K562 (cell line): ENCODE measurements at regions not wholly inside any gene's neighbourhood (a gene's known extent, or its start where the extent isn't known, plus 50 kb on each side); places are given as distances from the start of the nearest gene placed in this dataset.

Experiments
- ATAC-seq: fragments of 200-7000 bp; cut with Tn5 transposase; 3 replicates; pipeline ENCODE4 v1.9.1; 2020; ENCODE audit warnings: moderate library complexity
- BruUV-seq: library from RNA; stranded (reverse); fragments of 400-500 nt; replicated peaks from 2 replicates; lab custom pipeline; 2021; lab: Mats Ljungman, UMichigan
- CTCF ChIA-PET: fragments of 300-600 bp; formaldehyde crosslinking; extraction: SDS; loops from one replicate; lab custom pipeline; 2021; ENCODE audit warnings: low intra/inter-chr PET ratio; lab: Yijun Ruan, JAX
- POLR2A ChIA-PET: fragments of 300-600, 350-650 bp; sonication (Branson Sonifier 250); formaldehyde crosslinking; extraction: SDS; loops from one replicate; lab custom pipeline; 2021; ENCODE audit warnings: antibody characterized with exemption, inconsistent platforms; lab: Yijun Ruan, JAX
- DNase-seq, 4 experiments: peaks; one replicate each; pipeline versions ENCODE4 v3.0.0 to v3.0.0-alpha.2; 2011 to 2018; ENCODE audit warnings: low spot score in 3 of 4, mixed read lengths in 3 of 4; ENCODE audit errors: extremely low read depth in 1 of 4
- FAIRE-seq: peaks from 2 replicates; lab custom pipeline; 2011; peaks lifted over from hg19 to GRCh38; lab: Jason Lieb, UNC
- H2AFZ ChIP-seq: 2 replicates; pipeline ENCODE4 v1.6.0; 2011; ENCODE audit warnings: low read depth, low read length, control low read depth, inconsistent platforms
- H3K27ac ChIP-seq: fragments of 200-600 bp; 3 replicates; pipeline ENCODE4 v1.8.0; 2011; ENCODE audit warnings: low read depth, mild to moderate bottlenecking, control low read depth, inconsistent platforms, low read length, moderate library complexity, mixed read lengths; ENCODE audit errors: extremely low read depth
- H3K27me3 ChIP-seq, 2 experiments: fragments of 300-600 bp in 1 of 2; 2 replicates in 1 of 2; 3 replicates in 1 of 2; pipeline versions ENCODE4 v1.6.0 to v1.8.0; 2011; ENCODE audit warnings: inconsistent platforms in 2 of 2, low read length in 2 of 2, mild to moderate bottlenecking in 1 of 2, mixed read lengths in 1 of 2, moderate library complexity in 1 of 2; ENCODE audit not compliant: control insufficient read depth in 2 of 2, insufficient read depth in 2 of 2
- H3K36me3 ChIP-seq: fragments of 300-600 bp; 3 replicates; pipeline ENCODE4 v1.8.0; 2011; ENCODE audit warnings: mild to moderate bottlenecking, low read length, inconsistent platforms; ENCODE audit not compliant: control insufficient read depth, insufficient read depth
- H3K4me1 ChIP-seq, 2 experiments: fragments of 200-600 bp in 1 of 2; replicated peaks in 1 of 2; 2 replicates in 1 of 2; 3 replicates in 1 of 2; pipeline versions ENCODE4 v1.5.1 to v1.8.0; 2011; ENCODE audit warnings: inconsistent platforms in 2 of 2, low read length in 2 of 2, mild to moderate bottlenecking in 1 of 2, mixed read lengths in 1 of 2, moderate library complexity in 1 of 2; ENCODE audit not compliant: control insufficient read depth in 2 of 2, insufficient read depth in 2 of 2
- H3K4me2 ChIP-seq: 2 replicates; pipeline ENCODE4 v1.6.1; 2011; ENCODE audit warnings: low read length, control low read depth, inconsistent platforms, mixed read lengths; ENCODE audit not compliant: insufficient read depth
- H3K4me3 ChIP-seq: fragments of 200-600 bp; sonication (generic), shearing (Covaris generic); 2 replicates; pipeline ENCODE4 v1.5.1; 2016; ENCODE audit warnings: control low read depth, inconsistent platforms
- H3K79me2 ChIP-seq: fragments of 200-600 bp; 3 replicates; pipeline ENCODE4 v1.8.0; 2011; ENCODE audit warnings: low read length, inconsistent platforms; ENCODE audit not compliant: control insufficient read depth, insufficient read depth
- H3K9ac ChIP-seq, 2 experiments: 2 replicates each; pipeline versions ENCODE4 v1.6.0 to v1.6.1; 2011; ENCODE audit warnings: low read depth in 2 of 2, low read length in 2 of 2, control low read depth in 1 of 2, inconsistent platforms in 1 of 2, mild to moderate bottlenecking in 1 of 2, mixed read lengths in 1 of 2; ENCODE audit not compliant: insufficient read depth in 1 of 2
- H3K9me1 ChIP-seq: one replicate; pipeline ENCODE4 v1.6.0; 2011; ENCODE audit warnings: inconsistent platforms, mild to moderate bottlenecking, low read length, moderate library complexity; ENCODE audit not compliant: control insufficient read depth, insufficient read depth
- H3K9me3 ChIP-seq: replicated peaks from 2 replicates; pipeline ENCODE4 v1.5.1; 2011; ENCODE audit warnings: low read depth, low read length, inconsistent platforms; ENCODE audit not compliant: control insufficient read depth, insufficient read depth
- H4K20me1 ChIP-seq: replicated peaks from 2 replicates; pipeline ENCODE4 v1.6.1; 2011; ENCODE audit warnings: low read length, inconsistent platforms, mixed read lengths; ENCODE audit not compliant: control insufficient read depth, insufficient read depth
- FUS ChIP-seq: fragments of 200-400 bp; formaldehyde crosslinking; optimal IDR thresholded peaks from 2 replicates; pipeline ENCODE3; 2017; ENCODE audit warnings: low read depth, low read length
- JUNB ChIP-seq: fragments of 450-650 bp; formaldehyde crosslinking; conservative IDR thresholded peaks from 2 replicates; pipeline ENCODE4 v1.4.0; 2020; ENCODE audit warnings: mild to moderate bottlenecking
- KDM2B ChIP-seq: fragments of 250-450 bp; sonication (Bioruptor Pico); IDR thresholded peaks from 2 replicates; pipeline ENCODE4 v1.8.0; 2021; ENCODE audit warnings: mild to moderate bottlenecking, moderate library complexity
- NR4A1 ChIP-seq, 2 experiments: fragments of 250-450 bp in 1 of 2; fragments of 450-650 bp in 1 of 2; sonication (Bioruptor Pico) in 1 of 2; IDR thresholded peaks; 2 replicates each; pipeline versions ENCODE4 v1.4.0 to v1.6.1; 2016 to 2020; ENCODE audit warnings: mild to moderate bottlenecking in 2 of 2, missing compliant biosample characterization in 1 of 2, missing genetic modification characterization in 1 of 2, moderate library complexity in 1 of 2
- POU5F1 ChIP-seq: fragments of 150-350 bp; IDR thresholded peaks from 2 replicates; pipeline ENCODE4 v1.6.1; 2014; ENCODE audit warnings: borderline replicate concordance, low read length, low read depth, mild to moderate bottlenecking; ENCODE audit not compliant: partially characterized antibody
- PRMT5 ChIP-seq: sonication (generic); formaldehyde crosslinking; IDR thresholded peaks from 2 replicates; pipeline ENCODE4 v1.5.0; 2020; ENCODE audit warnings: missing genetic modification reagents
- TCF7 ChIP-seq: sonication (generic); IDR thresholded peaks from 2 replicates; pipeline ENCODE4 v1.6.1; 2016; ENCODE audit warnings: antibody characterized with exemption, borderline replicate concordance
- YY1 ChIP-seq, 3 experiments: IDR thresholded peaks; 2 replicates each; pipeline ENCODE4 v1.6.1; 2011; ENCODE audit warnings: low read length in 2 of 3, mild to moderate bottlenecking in 2 of 3, moderate library complexity in 2 of 3, borderline replicate concordance in 1 of 3, control low read depth in 1 of 3, low read depth in 1 of 3; ENCODE audit not compliant: insufficient read depth in 3 of 3, insufficient replicate concordance in 2 of 3, control insufficient read depth in 1 of 3, insufficient read length in 1 of 3; ENCODE audit errors: extremely low read depth in 1 of 3
- ZNF57 ChIP-seq: fragments of 450-650 bp; formaldehyde crosslinking; IDR thresholded peaks from 2 replicates; pipeline ENCODE4 v1.4.0; 2020; ENCODE audit warnings: mild to moderate bottlenecking, moderate library complexity
- in situ Hi-C: fragments of 300-500 bp; cut with MboI; formaldehyde crosslinking; loops from 4 replicates; pipeline ENCODE4 v1.15.0; 2018; ENCODE audit warnings: inconsistent platforms, mixed read lengths
- intact Hi-C: fragments of 100-400 bp; cut with micrococcal nuclease; formaldehyde crosslinking; loops from 2 replicates; pipeline ENCODE4 v1.14.2; 2022

DNA sequence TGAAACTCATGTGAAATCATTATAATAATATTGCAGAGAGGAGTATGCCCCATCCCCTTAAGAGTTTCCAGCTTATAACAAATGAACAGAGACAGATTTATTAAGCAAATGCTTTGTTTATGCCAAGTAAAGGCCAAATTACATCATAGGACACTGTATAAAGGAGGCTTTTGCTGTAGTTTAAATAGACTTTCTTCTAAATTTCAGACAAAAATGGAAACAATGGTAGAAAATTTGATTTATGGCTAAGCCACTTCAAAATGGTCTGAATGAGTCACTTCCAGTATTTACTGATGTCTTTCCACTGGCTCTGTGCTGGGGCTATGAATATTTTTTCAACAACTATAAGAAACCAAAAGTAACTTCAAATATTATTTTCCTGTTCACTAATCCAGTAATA, 81.1 kb upstream of the ST6GALNAC5 start:
- Histone ChIP-seq H3K4me3 (no peak overlapping the region), H3K9ac (no peak overlapping the region), H3K9me1 (no peaks in the 10 kb centered on the region), H3K36me3 (no peaks in the 10 kb centered on the region), H3K79me2 (no peaks in the 10 kb centered on the region), H3K9me3 (no peaks in the 10 kb centered on the region; the same call in 1 of the 2 replicates), H4K20me1 (no peaks in the 10 kb centered on the region), H2AFZ (no peak overlapping the region), H3K4me1 (no peaks in the 10 kb centered on the region), H3K27me3 (no peaks in the 10 kb centered on the region), H3K4me2 (no peak overlapping the region), H3K27ac (no peak overlapping the region)
- FAIRE-seq (no peak), ATAC-seq (no peak), DNase-seq (no peak)
- in situ Hi-C loops = no loop called here
- ChIA-PET CTCF (no interaction called here), POLR2A (no interaction called here)
- TF ChIP-seq KDM2B = no peak
- TF ChIP-seq JUNB = no peak
- TF ChIP-seq TCF7 = no peak
- TF ChIP-seq PRMT5 (CRISPR knock-in tag) = no peak
- no peak for TF ChIP-seq YY1 (IDR thresholded peaks at IDR 0.05; ENCODE audit: borderline replicate concordance in 1 of 3, control insufficient read depth in 1 of 3, extremely low read depth in 1 of 3, insufficient read depth in 3 of 3, insufficient read length in 1 of 3, insufficient replicate concordance in 2 of 3, low read depth in 1 of 3, low read length in 2 of 3)
- TF ChIP-seq FUS = no peak
- no peak for TF ChIP-seq ZNF57 (CRISPR knock-in tag)
- no peak for TF ChIP-seq POU5F1
- TF ChIP-seq NR4A1 (CRISPR knock-in tag; IDR thresholded peaks at IDR 0.05) = no peak
- TF ChIP-seq NR4A1 (tag; IDR thresholded peaks at IDR 0.05) = no peak
- BruUV-seq = no TSS peak
- intact Hi-C loops = no loop called here
